ENCODE measurements at regions not wholly inside any gene's neighbourhood (a gene's known extent, or its start where the extent isn't known, plus 50 kb on each side); places are given as distances from the start of the nearest gene placed in this dataset.

DNA sequence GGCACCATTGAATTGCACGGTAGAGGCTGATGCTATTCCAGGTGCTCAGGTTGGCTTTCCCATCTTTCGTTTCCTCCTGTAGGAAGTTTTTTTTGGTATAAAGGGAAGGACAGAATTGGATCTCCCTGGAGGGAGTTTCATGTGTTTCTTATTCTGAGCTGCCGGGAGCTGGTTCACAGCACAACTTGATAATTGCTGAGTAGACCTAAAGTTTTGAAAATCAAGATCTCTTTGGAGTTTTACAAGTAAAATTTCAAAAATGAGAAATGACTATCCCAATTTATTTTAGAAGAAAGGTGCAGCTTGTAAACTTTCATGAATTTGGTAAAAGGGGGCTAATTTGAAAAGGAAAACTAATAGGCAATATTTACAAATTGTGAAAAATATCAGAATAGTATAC is 125.2 kb upstream of the ESR1 start:
- no peak overlapping the region for H3K4me3 ChIP-seq (ENCODE audit: insufficient read depth, low read depth, low read length)
- H2AFZ ChIP-seq (ENCODE audit: low read depth, low read length) = no peak overlapping the region
- DNase-seq (ENCODE audit: low read depth) = no peak
- TF ChIP-seq EZH2 (IDR thresholded peaks at IDR 0.05; ENCODE audit: insufficient read depth, low read length) = no peak
- TF ChIP-seq, protein P1, sequence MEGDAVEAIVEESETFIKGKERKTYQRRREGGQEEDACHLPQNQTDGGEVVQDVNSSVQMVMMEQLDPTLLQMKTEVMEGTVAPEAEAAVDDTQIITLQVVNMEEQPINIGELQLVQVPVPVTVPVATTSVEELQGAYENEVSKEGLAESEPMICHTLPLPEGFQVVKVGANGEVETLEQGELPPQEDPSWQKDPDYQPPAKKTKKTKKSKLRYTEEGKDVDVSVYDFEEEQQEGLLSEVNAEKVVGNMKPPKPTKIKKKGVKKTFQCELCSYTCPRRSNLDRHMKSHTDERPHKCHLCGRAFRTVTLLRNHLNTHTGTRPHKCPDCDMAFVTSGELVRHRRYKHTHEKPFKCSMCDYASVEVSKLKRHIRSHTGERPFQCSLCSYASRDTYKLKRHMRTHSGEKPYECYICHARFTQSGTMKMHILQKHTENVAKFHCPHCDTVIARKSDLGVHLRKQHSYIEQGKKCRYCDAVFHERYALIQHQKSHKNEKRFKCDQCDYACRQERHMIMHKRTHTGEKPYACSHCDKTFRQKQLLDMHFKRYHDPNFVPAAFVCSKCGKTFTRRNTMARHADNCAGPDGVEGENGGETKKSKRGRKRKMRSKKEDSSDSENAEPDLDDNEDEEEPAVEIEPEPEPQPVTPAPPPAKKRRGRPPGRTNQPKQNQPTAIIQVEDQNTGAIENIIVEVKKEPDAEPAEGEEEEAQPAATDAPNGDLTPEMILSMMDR (IDR thresholded peaks at IDR 0.05; ENCODE audit: insufficient read depth, low read depth, low read length) = no peak
- Mint-ChIP-seq H3K27me3 (ENCODE audit: low read depth, unreplicated experiment) (no peaks in the 10 kb centered on the region), H3K27ac (ENCODE audit: unreplicated experiment) (no peak overlapping the region), H3K9me3 (ENCODE audit: unreplicated experiment) (no peaks in the 10 kb centered on the region), H3K4me3 (ENCODE audit: unreplicated experiment) (no peak overlapping the region), H3K36me3 (ENCODE audit: low read depth, unreplicated experiment) (no peaks in the 10 kb centered on the region), H3K4me1 (ENCODE audit: low read depth, unreplicated experiment) (no peaks in the 10 kb centered on the region)
- H3K27ac ChIP-seq (ENCODE audit: low read depth, low read length) = no peak overlapping the region
- H3K36me3 ChIP-seq (ENCODE audit: insufficient read depth, low read length) = no peaks in the 10 kb centered on the region
- H3K9me3 ChIP-seq (ENCODE audit: insufficient read depth, low read depth, low read length) = no peaks in the 10 kb centered on the region
- H3K4me1 ChIP-seq (ENCODE audit: insufficient read depth, low read length) = no peaks in the 10 kb centered on the region
- no peaks in the 10 kb centered on the region for H4K20me1 ChIP-seq (ENCODE audit: insufficient read depth, low read length)
- no peak overlapping the region for H3K9ac ChIP-seq (ENCODE audit: low read length)
- no peak overlapping the region for H3K4me2 ChIP-seq (ENCODE audit: low read length)
- no peak for FAIRE-seq
- H3K79me2 ChIP-seq (ENCODE audit: insufficient read depth, low read length) = no peaks in the 10 kb centered on the region
- peaks cover 6% of the 10 kb centered on the region for H3K27me3 ChIP-seq (ENCODE audit: insufficient read depth, low read length)

DNA sequence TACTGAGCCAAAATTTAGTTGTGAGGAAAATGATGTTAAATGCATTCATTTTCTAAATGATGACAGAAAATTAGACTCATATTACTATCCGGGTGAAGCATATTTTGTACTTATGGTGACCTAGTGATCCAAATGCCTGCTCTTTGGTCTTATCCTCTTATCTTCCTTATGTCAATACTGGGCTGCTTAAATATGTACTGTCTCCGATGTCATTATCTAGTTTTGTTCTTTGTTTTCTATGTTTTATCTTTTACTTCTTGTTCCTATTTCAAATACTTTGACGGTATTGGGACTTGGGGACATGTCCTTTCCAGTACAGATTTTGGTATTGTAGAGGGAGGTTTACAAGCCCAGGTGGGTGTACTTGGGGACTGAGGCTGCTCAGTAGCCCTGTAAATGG is 124.6 kb upstream of the ESR1 start:
- no peaks in the 10 kb centered on the region for H3K9me3 ChIP-seq (ENCODE audit: insufficient read depth, low read depth, low read length)

DNA sequence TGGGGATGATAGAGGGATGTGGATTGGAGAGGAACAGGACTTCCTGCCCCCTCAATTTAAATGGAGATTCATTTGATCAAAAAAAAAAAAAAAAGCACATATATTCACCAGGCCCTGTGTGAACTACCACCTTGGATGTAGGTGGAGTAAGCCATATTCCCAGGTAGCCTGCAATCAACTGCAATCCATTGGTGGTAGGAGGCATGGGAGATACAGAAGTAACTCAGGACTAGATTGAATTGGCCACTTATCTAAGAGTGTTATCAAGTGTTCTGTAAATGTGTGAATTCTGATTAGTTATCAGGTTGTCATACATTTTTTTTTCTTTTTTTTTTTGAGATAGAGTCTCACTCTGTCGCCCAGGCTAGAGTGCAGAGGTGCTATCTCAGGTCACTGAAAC is 124.1 kb upstream of the ESR1 start:
- no peak for FAIRE-seq
- H3K9ac ChIP-seq (ENCODE audit: low read length) = no peak overlapping the region

More for the DNA sequence above, 124.6 kb upstream of the ESR1 start:
- TF ChIP-seq, protein P1 (IDR thresholded peaks at IDR 0.05; ENCODE audit: insufficient read depth, low read depth, low read length) = no peak
- TF ChIP-seq EZH2 (IDR thresholded peaks at IDR 0.05; ENCODE audit: insufficient read depth, low read length) = no peak
- H3K4me2 ChIP-seq (ENCODE audit: low read length) = no peak overlapping the region
- Mint-ChIP-seq H3K27me3 (ENCODE audit: low read depth, unreplicated experiment) (no peaks in the 10 kb centered on the region), H3K4me3 (ENCODE audit: unreplicated experiment) (no peak overlapping the region), H3K4me1 (ENCODE audit: low read depth, unreplicated experiment) (no peaks in the 10 kb centered on the region), H3K9me3 (ENCODE audit: unreplicated experiment) (no peaks in the 10 kb centered on the region), H3K36me3 (ENCODE audit: low read depth, unreplicated experiment) (no peaks in the 10 kb centered on the region), H3K27ac (ENCODE audit: unreplicated experiment) (no peak overlapping the region)
- no peak overlapping the region for H2AFZ ChIP-seq (ENCODE audit: low read depth, low read length)
- DNase-seq (ENCODE audit: low read depth) = no peak
- no peak for FAIRE-seq
- no peaks in the 10 kb centered on the region for H4K20me1 ChIP-seq (ENCODE audit: insufficient read depth, low read length)
- no peak overlapping the region for H3K27ac ChIP-seq (ENCODE audit: low read depth, low read length)
- no peak overlapping the region for H3K9ac ChIP-seq (ENCODE audit: low read length)
- H3K4me3 ChIP-seq (ENCODE audit: insufficient read depth, low read depth, low read length) = no peak overlapping the region
- no peaks in the 10 kb centered on the region for H3K79me2 ChIP-seq (ENCODE audit: insufficient read depth, low read length)
- H3K27me3 ChIP-seq (ENCODE audit: insufficient read depth, low read length) = peaks cover 6% of the 10 kb centered on the region
- H3K36me3 ChIP-seq (ENCODE audit: insufficient read depth, low read length) = no peaks in the 10 kb centered on the region
- H3K4me1 ChIP-seq (ENCODE audit: insufficient read depth, low read length) = no peaks in the 10 kb centered on the region

More for the DNA sequence above, 124.1 kb upstream of the ESR1 start:
- H3K4me1 Mint-ChIP-seq (ENCODE audit: low read depth, unreplicated experiment) = no peaks in the 10 kb centered on the region
- no peak overlapping the region for H3K27ac Mint-ChIP-seq (ENCODE audit: unreplicated experiment)
- Histone ChIP-seq H3K27ac (ENCODE audit: low read depth, low read length) (no peak overlapping the region), H3K4me3 (ENCODE audit: insufficient read depth, low read depth, low read length) (no peak overlapping the region), H3K79me2 (ENCODE audit: insufficient read depth, low read length) (no peaks in the 10 kb centered on the region), H3K4me2 (ENCODE audit: low read length) (no peak overlapping the region), H2AFZ (ENCODE audit: low read depth, low read length) (no peak overlapping the region), H3K36me3 (ENCODE audit: insufficient read depth, low read length) (no peaks in the 10 kb centered on the region), H3K4me1 (ENCODE audit: insufficient read depth, low read length) (no peaks in the 10 kb centered on the region), H3K9me3 (ENCODE audit: insufficient read depth, low read depth, low read length) (no peaks in the 10 kb centered on the region), H4K20me1 (ENCODE audit: insufficient read depth, low read length) (no peaks in the 10 kb centered on the region), H3K27me3 (ENCODE audit: insufficient read depth, low read length) (peaks cover 6% of the 10 kb centered on the region)
- no peaks in the 10 kb centered on the region for H3K9me3 Mint-ChIP-seq (ENCODE audit: unreplicated experiment)
- DNase-seq (ENCODE audit: low read depth) = no peak
- no peaks in the 10 kb centered on the region for H3K36me3 Mint-ChIP-seq (ENCODE audit: low read depth, unreplicated experiment)
- TF ChIP-seq EZH2 (IDR thresholded peaks at IDR 0.05; ENCODE audit: insufficient read depth, low read length) = no peak
- TF ChIP-seq, protein P1 (IDR thresholded peaks at IDR 0.05; ENCODE audit: insufficient read depth, low read depth, low read length) = no peak
- no peaks in the 10 kb centered on the region for H3K27me3 Mint-ChIP-seq (ENCODE audit: low read depth, unreplicated experiment)
- H3K4me3 Mint-ChIP-seq (ENCODE audit: unreplicated experiment) = no peak overlapping the region
